ENCODE measurements at regions not wholly inside any gene's neighbourhood (a gene's known extent, or its start where the extent isn't known, plus 50 kb on each side); places are given as distances from the start of the nearest gene placed in this dataset.

- TF ChIP-seq, protein P1, sequence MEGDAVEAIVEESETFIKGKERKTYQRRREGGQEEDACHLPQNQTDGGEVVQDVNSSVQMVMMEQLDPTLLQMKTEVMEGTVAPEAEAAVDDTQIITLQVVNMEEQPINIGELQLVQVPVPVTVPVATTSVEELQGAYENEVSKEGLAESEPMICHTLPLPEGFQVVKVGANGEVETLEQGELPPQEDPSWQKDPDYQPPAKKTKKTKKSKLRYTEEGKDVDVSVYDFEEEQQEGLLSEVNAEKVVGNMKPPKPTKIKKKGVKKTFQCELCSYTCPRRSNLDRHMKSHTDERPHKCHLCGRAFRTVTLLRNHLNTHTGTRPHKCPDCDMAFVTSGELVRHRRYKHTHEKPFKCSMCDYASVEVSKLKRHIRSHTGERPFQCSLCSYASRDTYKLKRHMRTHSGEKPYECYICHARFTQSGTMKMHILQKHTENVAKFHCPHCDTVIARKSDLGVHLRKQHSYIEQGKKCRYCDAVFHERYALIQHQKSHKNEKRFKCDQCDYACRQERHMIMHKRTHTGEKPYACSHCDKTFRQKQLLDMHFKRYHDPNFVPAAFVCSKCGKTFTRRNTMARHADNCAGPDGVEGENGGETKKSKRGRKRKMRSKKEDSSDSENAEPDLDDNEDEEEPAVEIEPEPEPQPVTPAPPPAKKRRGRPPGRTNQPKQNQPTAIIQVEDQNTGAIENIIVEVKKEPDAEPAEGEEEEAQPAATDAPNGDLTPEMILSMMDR (IDR thresholded peaks at IDR 0.05; ENCODE audit: low read depth, low read length, missing control alignments): no peak
- DNase-seq (ENCODE audit: extremely low read depth, low read depth): no peak
- H3K4me3 ChIP-seq (replicated peaks; ENCODE audit: low read depth, low read length): no peak overlapping the region
Observed at GRCh38 chr11:116481126-116481675, 291.6 kb downstream of the BUD13 start.

- no peak overlapping the region for H3K4me3 ChIP-seq (replicated peaks; ENCODE audit: low read depth, low read length)
- TF ChIP-seq, protein P1 (IDR thresholded peaks at IDR 0.05; ENCODE audit: low read depth, low read length, missing control alignments): no peak
- DNase-seq (ENCODE audit: extremely low read depth, low read depth): no peak
Observed at GRCh38 chr11:116478669-116479668, 293.8 kb downstream of the BUD13 start.

DNA sequence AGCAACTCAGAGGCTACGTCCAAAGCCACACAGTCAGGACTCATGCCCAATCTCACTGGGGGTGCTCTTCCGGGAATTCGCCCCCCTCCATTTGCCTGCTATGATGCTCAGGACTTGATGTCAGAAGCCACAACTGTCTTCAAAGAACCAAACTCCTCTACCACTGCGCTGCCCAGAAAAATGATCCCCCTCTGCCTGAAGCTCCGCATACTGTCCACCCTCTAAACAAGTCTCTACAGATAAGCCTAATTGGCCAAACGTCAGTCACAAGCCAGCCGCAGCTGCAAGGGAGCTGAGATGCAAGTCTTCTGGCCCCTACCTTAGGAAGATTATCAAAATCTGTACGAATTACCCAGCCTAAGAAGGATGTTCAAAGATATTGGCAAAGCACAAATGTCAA is 294.6 kb downstream of the BUD13 start:
- no peak for DNase-seq (ENCODE audit: extremely low read depth, low read depth)
- no peak overlapping the region for H3K4me3 ChIP-seq (replicated peaks; ENCODE audit: low read depth, low read length)
- TF ChIP-seq, protein P1 (IDR thresholded peaks at IDR 0.05; ENCODE audit: low read depth, low read length, missing control alignments): no peak

- DNase-seq (ENCODE audit: extremely low read depth, low read depth): no peak
- TF ChIP-seq, protein P1 (IDR thresholded peaks at IDR 0.05; ENCODE audit: low read depth, low read length, missing control alignments): no peak
- H3K4me3 ChIP-seq (replicated peaks; ENCODE audit: low read depth, low read length): no peak overlapping the region
Observed at GRCh38 chr11:116473790-116474346, 298.9 kb downstream of the BUD13 start.

GRCh38 chr11:116473206-116473769 is 299.5 kb downstream of the BUD13 start:
- TF ChIP-seq, protein P1 (IDR thresholded peaks at IDR 0.05; ENCODE audit: low read depth, low read length, missing control alignments): no peak
- H3K4me3 ChIP-seq (replicated peaks; ENCODE audit: low read depth, low read length): no peak overlapping the region
- no peak for DNase-seq (ENCODE audit: extremely low read depth, low read depth)

DNA sequence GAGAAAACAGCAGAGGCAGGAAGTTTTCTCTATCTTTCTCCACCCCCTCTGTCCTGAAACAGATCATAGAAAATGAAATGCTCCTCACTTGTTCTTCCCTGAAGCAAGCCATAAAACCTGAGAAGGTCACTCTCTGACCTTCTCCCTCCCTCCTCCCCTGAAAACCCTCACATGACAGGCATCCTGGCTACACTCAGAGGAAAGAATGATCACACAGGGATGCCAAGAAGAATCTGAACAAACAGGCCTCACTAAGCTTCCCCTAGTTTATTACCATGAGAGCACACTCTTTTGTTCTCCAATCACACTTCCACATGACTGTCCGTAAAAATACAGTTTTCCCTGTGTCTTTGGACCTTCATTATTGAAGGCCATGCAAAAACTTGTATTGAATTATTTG is 300.1 kb downstream of the BUD13 start:
- TF ChIP-seq, protein P1 (IDR thresholded peaks at IDR 0.05; ENCODE audit: low read depth, low read length, missing control alignments): no peak
- no peak overlapping the region for H3K4me3 ChIP-seq (replicated peaks; ENCODE audit: low read depth, low read length)
- no peak for DNase-seq (ENCODE audit: extremely low read depth, low read depth)
